Parathyroid adenoma (tissue), 2 donors: ENCODE measurements at regions not wholly inside any gene's neighbourhood (a gene's known extent, or its start where the extent isn't known, plus 50 kb on each side); places are given as distances from the start of the nearest gene placed in this dataset.

Experiments used
- H2AFZ ChIP-seq: fragments of 300-600 bp; sonication (generic); one replicate; pipeline ENCODE4 v1.7.0; 2017; ENCODE audit warnings: antibody characterized with exemption, mild to moderate bottlenecking
- H3K27ac ChIP-seq: fragments of 300-600 bp; sonication (generic); one replicate; pipeline ENCODE4 v1.7.0; 2017
- H3K27me3 ChIP-seq: fragments of 300-600 bp; sonication (generic); one replicate; pipeline ENCODE4 v1.7.0; 2017; ENCODE audit warnings: low read length; ENCODE audit not compliant: control insufficient read depth, insufficient read depth
- H3K36me3 ChIP-seq: fragments of 300-600 bp; sonication (generic); one replicate; pipeline ENCODE4 v1.7.0; 2017; ENCODE audit warnings: low read length; ENCODE audit not compliant: control insufficient read depth, insufficient read depth
- H3K4me1 ChIP-seq: fragments of 300-600 bp; sonication (generic); one replicate; pipeline ENCODE4 v1.7.0; 2017; ENCODE audit warnings: control low read depth
- H3K4me2 ChIP-seq: fragments of 300-600 bp; sonication (generic); one replicate; pipeline ENCODE4 v1.7.0; 2017; ENCODE audit warnings: low read length
- H3K4me3 ChIP-seq: fragments of 300-600 bp; sonication (generic); one replicate; pipeline ENCODE4 v1.7.0; 2017; ENCODE audit warnings: low read depth, low read length
- H3K79me2 ChIP-seq: fragments of 300-600 bp; sonication (generic); one replicate; pipeline ENCODE4 v1.7.0; 2017; ENCODE audit warnings: control low read depth
- H3K9ac ChIP-seq: fragments of 300-600 bp; sonication (generic); one replicate; pipeline ENCODE4 v1.7.0; 2017; ENCODE audit warnings: mild to moderate bottlenecking
- H3K9me3 ChIP-seq: fragments of 300-600 bp; sonication (generic); one replicate; pipeline ENCODE4 v1.7.0; 2017; ENCODE audit warnings: low read length; ENCODE audit not compliant: control insufficient read depth
- TF ChIP-seq, protein P1 (sequence below): fragments of 300-600 bp; sonication (generic); IDR thresholded peaks from one replicate; pipeline ENCODE4 v1.7.0; 2017; ENCODE audit warnings: antibody characterized with exemption, mild to moderate bottlenecking
- donor health status: primary hyperparathyroidism.

DNA sequence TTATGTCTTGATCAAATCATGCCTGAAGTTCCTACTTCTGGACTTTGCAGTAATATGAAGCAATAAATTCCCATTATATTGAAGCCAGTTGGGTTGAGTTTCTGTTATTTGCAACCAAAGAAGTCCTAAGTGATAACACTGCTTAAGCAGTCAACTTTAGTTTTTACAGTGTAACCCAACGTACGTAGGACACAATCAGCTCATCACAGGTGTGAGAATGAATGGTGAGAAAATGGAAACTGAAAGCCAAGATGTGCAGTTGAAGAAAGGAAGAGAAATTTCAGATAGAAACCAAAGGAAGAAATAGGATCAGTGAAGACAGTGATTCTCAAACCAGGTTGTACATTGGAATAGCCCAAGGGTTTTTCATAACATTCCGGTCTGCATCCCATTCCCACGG is 211.4 kb upstream of the ZFP64 start:
- TF ChIP-seq, protein P1, sequence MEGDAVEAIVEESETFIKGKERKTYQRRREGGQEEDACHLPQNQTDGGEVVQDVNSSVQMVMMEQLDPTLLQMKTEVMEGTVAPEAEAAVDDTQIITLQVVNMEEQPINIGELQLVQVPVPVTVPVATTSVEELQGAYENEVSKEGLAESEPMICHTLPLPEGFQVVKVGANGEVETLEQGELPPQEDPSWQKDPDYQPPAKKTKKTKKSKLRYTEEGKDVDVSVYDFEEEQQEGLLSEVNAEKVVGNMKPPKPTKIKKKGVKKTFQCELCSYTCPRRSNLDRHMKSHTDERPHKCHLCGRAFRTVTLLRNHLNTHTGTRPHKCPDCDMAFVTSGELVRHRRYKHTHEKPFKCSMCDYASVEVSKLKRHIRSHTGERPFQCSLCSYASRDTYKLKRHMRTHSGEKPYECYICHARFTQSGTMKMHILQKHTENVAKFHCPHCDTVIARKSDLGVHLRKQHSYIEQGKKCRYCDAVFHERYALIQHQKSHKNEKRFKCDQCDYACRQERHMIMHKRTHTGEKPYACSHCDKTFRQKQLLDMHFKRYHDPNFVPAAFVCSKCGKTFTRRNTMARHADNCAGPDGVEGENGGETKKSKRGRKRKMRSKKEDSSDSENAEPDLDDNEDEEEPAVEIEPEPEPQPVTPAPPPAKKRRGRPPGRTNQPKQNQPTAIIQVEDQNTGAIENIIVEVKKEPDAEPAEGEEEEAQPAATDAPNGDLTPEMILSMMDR: no peak
- Histone ChIP-seq H3K4me1 (no peaks in the 10 kb centered on the region), H3K4me3 (no peak overlapping the region), H3K36me3 (no peaks in the 10 kb centered on the region), H3K27ac (no peak overlapping the region), H2AFZ (no peak overlapping the region), H3K79me2 (no peaks in the 10 kb centered on the region), H3K27me3 (no peaks in the 10 kb centered on the region), H3K9ac (no peak overlapping the region), H3K4me2 (no peak overlapping the region), H3K9me3 (no peaks in the 10 kb centered on the region)

DNA sequence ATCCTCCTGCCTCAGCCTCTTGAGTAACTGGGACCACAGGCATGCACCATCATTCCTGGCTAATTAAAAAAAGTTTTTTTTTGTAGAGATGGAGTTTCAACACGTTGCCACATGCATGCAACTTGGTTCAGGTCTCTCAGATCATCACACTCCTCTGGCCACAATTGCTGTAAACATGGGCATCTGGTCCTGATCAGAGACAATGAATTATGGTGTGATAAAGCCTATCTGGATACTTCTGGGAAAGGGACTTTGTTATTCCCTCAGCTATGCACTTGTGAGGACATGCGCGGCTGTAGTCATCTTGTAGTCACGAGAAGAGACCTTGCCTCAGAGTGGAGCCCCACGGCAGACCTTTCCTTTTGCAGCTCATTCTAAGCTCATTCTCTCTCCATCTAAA is 210.9 kb upstream of the ZFP64 start:
- Histone ChIP-seq H2AFZ (no peak overlapping the region), H3K36me3 (no peaks in the 10 kb centered on the region), H3K9ac (no peak overlapping the region), H3K4me2 (no peak overlapping the region), H3K4me3 (no peak overlapping the region), H3K27me3 (no peaks in the 10 kb centered on the region), H3K4me1 (no peaks in the 10 kb centered on the region), H3K9me3 (no peaks in the 10 kb centered on the region), H3K27ac (no peak overlapping the region), H3K79me2 (no peaks in the 10 kb centered on the region)
- TF ChIP-seq, protein P1: no peak

GRCh38 chr20:52401431-52401830 is 209.9 kb upstream of the ZFP64 start:
- Histone ChIP-seq H3K27me3 (no peaks in the 10 kb centered on the region), H3K4me3 (no peak overlapping the region), H3K9me3 (no peaks in the 10 kb centered on the region), H3K4me1 (no peaks in the 10 kb centered on the region), H2AFZ (no peak overlapping the region), H3K4me2 (no peak overlapping the region), H3K36me3 (no peaks in the 10 kb centered on the region), H3K79me2 (no peaks in the 10 kb centered on the region), H3K27ac (no peak overlapping the region), H3K9ac (no peak overlapping the region)
- TF ChIP-seq, protein P1: no peak

DNA sequence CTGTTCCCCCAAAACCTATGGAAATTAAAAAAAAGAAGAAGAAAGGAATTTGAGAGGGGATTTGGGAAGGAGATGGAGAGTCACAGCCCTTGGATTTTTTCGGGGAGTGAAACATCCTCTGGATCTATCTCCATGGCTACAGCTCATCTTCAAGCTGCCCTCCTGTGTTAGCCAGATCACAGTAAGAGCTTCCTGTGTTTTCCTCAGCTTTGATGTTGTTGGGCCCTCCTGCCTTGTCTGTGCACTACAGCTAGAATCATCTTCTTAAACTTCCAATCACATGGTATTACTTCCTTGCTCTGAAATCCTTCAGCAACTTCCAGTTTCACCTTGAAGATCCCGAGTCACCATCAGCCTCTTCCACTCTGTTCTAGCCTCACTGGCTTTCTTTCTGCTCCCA is 207.8 kb upstream of the ZFP64 start:
- H3K27me3 ChIP-seq: no peaks in the 10 kb centered on the region
- no peak overlapping the region for H3K9ac ChIP-seq
- H2AFZ ChIP-seq: no peak overlapping the region
- no peak overlapping the region for H3K4me3 ChIP-seq
- H3K4me1 ChIP-seq: no peaks in the 10 kb centered on the region
- H3K36me3 ChIP-seq: no peaks in the 10 kb centered on the region
- no peaks in the 10 kb centered on the region for H3K79me2 ChIP-seq
- no peak overlapping the region for H3K4me2 ChIP-seq
- no peaks in the 10 kb centered on the region for H3K9me3 ChIP-seq
- H3K27ac ChIP-seq: no peak overlapping the region
- TF ChIP-seq, protein P1: no peak

GRCh38 chr20:52389606-52390005 is 198.0 kb upstream of the ZFP64 start:
- H3K4me1 ChIP-seq: no peaks in the 10 kb centered on the region
- H3K9me3 ChIP-seq: no peaks in the 10 kb centered on the region
- TF ChIP-seq, protein P1: no peak
- no peak overlapping the region for H2AFZ ChIP-seq
- no peak overlapping the region for H3K9ac ChIP-seq
- H3K27me3 ChIP-seq: no peaks in the 10 kb centered on the region
- H3K36me3 ChIP-seq: no peaks in the 10 kb centered on the region
- no peak overlapping the region for H3K27ac ChIP-seq
- no peak overlapping the region for H3K4me2 ChIP-seq
- H3K79me2 ChIP-seq: no peaks in the 10 kb centered on the region
- no peak overlapping the region for H3K4me3 ChIP-seq
